GM19372 (cell line): ENCODE measurements at regions not wholly inside any gene's neighbourhood (a gene's known extent, or its start where the extent isn't known, plus 50 kb on each side); places are given as distances from the start of the nearest gene placed in this dataset.

Source experiments
- ATAC-seq: cut with Tn5 transposase; IDR thresholded peaks from one replicate; pipeline ENCODE4 v1.9.1; 2021; ENCODE audit warnings: mild to moderate bottlenecking, low read depth, moderate library complexity; ENCODE audit not compliant: unreplicated experiment

DNA sequence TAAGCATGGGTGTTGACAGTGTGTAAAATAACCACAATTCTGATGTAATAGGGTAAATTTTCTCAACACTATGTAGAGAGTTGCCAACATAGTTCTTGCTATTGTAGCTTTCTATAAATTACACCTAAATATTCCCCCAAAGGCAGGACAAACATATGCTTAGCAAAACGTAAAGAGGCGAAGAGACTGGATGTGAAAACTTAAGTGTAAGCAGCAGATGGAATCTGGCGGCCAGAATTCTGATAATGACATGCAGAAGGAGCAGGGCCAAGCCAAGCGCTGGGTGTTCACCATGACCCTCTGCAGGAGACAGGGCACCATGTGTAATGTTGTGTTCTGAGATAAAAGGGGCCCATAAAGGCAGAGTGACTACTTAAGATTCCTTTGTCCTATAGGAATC is 105.2 kb upstream of the ZNF521 start:
- ATAC-seq = no peak

DNA sequence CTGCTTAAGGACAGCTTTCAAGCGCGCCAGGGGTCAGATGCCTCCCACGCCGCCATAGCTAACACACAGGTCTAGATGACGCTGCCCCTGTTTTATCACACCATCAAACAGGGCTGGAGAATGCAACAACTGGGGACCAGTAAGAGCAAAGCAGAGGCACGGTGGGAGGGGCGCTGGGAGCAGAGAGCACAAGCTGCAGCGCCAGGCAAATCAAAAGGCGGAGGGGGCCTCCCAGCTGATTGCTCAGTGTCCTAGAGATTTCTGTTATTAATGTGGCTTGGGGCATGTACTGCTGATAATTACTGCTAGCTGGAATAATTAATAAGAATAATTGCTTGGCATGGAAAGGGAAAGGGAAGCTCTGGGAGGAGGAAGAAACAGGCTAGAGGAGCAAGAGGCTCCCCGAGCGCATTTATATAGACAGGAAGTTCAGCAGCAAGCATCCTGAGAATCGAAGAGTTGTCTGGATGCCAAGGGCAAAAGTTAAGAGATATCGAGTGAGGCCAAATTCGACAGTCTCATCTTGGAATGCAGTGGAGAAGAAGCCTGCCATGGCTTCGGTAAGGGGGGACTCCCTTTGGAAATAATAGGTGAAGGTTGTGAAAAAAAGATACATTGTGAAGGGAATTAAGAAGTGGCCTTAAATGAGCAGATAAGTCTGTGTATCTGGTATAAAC is 104.5 kb upstream of the ZNF521 start:
- no peak for ATAC-seq

DNA sequence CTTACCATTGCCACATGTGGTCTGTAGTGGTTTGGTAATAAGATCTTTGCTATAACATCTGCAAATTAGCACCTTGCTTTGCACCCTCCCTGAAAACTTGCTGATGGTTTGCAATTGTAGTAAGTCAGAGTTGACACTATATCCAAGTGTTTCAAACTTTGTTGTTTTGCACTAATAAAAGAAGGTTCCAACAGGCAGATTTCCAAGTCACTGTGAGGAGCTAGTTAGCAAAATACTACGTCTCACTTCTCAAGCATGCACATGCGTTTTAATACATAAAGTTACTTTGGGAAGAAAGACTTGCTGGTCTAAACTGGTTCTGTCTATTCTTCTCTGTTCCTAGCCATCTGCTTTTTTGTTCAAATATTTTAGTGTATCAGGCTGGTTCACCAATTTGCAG is 103.7 kb upstream of the ZNF521 start:
- ATAC-seq = no peak

DNA sequence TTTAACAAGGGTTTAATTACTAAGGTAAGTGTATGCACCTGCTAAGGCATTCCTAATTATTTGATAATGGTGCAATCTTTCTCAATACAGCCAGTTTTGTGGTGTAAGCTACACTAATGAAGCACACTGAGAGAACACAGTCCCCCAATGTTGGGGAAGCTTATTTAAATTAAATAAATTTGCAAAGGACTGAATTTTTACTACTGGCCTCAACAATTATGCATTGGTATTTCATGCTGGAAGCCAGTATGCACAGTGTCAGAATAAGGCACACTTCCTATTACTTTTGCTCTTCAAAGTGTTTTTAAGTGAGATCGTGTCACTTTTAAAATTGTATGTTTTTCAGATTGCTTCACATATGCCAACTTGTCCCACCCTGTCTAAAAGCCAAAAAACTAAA is 103.2 kb upstream of the ZNF521 start:
- no peak for ATAC-seq

DNA sequence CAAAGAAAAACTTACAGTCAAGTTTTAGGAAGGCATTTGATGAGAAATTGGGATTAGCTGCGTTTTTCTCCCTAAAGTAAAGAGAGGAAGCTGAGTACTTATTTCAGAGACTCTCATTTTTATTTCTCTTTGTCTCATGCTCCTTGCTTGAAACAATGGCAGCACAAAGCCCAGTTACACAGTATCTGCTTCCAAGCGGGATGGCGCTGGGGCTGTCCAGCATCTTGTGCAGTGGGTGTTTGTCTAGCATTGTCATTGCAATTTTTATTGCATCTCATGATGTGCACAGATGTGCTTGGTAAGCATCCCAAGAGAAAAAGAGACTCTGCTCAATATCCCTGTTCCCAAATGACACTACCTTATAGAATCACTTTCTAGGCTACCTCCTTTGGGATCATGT is 102.8 kb upstream of the ZNF521 start:
- ATAC-seq = no peak

DNA sequence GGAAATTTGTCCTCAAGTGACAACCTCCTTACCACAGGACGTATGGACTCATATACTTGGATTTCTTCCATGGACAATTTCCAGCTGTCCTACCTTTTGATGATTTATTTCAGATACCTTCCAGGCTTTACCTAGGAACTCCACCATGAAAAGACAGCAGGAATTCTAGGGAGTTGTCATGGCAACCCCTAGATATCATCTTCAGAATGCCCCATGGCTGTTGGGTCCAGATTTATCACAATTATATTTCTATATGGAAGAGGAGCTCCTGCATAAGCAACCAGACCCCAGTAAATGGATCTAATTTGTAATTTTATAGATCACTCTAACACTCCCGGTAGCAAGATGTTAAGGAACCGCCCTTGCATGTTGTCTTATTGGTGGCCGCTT is 102.3 kb upstream of the ZNF521 start:
- no peak for ATAC-seq

DNA sequence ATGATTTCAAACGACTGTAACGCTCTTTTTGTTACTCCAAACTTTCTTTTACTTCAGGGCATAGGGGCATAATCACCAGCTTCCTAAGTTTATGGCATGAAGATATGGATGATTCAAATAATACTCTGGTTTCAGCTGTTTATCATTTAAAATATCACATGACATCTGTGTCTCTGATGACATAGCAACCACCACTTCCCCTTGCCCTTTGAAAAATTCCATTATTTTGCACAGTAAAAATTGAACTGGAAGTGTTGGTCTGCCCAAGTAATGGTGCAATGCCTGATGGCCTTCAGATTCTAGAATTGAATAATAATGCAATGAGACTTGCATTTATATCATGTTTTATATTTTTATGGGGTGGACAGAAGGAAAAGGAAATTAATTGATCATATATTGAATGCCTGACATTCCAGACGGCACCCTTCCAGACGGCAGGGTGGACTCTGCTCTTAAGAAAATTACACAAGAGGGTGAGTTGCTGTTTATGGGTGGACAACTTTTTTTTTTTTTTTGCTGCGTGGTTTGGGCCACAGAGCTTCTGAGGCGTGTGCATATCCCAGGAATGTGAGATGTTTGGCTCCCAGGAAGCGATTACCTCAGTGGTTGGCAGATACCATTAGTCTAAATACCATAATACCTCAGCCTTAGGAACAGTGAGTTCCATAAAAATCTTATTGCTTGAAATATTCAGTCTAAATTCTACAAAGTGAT is 101.7 kb upstream of the ZNF521 start:
- ATAC-seq = no peak

DNA sequence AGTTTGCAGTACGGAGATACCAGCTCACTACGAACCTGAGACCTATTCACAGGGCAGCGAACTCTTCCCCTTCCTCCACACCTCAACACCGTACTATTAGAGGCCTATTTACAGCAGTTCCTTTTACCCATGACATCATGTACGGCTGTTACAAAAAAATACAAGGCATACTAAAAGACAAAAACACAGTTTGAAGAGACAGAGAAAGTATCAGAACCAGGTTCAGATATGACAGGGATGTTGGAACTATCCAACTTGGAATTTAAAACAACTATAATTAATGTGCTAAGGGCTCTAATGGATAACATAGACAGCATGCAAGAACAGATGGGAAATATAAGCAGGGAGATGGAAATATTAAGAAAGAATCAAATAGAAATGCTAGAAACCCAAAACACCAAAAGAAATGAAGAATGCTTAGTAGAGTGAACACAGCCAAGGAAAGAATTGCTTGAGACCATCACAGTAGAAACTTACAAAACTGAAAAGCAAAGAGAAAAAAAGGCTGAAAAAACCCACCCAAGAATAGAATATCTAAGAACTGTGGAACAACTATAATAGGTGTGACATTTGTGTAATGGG is 99.2 kb upstream of the ZNF521 start:
- no peak for ATAC-seq

DNA sequence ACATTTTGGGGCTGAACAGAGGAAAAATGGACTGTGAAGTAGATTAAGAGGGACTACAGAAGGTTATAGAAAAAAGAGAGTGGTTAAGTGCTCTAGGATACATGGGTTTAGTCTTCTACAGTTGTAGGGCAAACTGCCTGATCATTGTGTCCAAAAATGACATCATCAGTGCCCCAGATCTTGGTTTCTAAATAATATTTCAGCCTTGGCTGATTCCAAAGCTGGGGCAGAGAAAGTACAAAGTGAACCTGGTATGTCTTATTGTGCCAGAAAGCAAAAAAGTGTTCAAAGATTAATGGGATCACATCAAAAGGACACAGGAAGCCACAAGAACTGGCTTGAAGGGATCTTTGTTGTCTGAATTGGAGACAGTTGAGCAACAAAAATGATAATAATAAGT is 97.1 kb upstream of the ZNF521 start:
- no peak for ATAC-seq

DNA sequence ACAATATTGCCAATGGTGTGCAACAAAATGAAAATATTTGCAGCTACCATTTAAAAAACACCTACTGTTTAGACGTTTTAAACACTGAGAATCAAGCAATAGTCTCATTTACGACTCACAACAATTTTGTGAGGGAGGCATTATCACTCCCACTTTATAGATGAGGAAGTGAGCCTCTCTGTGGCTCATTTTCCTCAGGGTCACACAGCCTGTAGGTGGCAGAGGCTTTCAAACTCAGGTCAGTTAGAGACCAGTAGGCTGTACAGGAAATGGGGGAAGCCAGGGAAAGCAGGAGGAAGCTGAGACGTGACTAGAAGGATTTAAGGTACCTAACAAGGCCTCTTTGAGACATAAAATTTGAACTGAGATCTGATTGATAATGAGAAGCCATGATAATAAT is 95.0 kb upstream of the ZNF521 start:
- no peak for ATAC-seq

DNA sequence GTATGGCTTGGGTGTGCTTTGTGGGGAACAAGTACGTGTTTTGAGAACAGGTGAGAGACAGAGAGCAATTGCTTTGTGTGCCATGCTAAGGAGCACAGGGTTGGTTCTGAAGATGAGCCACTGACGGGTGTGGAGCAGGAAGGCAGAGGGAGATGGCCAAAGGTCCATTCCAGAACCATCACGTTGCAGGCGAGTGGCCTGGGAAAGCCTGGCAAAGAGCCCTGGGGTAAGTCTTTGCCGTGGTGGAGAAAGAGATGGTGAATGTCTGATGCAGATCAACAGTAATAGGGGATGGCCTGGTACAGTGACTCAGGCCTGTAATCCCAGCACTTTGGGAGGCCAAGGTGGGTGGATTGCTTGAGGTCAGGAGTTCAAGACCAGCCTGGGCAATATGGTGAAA is 93.5 kb upstream of the ZNF521 start:
- ATAC-seq = no peak

DNA sequence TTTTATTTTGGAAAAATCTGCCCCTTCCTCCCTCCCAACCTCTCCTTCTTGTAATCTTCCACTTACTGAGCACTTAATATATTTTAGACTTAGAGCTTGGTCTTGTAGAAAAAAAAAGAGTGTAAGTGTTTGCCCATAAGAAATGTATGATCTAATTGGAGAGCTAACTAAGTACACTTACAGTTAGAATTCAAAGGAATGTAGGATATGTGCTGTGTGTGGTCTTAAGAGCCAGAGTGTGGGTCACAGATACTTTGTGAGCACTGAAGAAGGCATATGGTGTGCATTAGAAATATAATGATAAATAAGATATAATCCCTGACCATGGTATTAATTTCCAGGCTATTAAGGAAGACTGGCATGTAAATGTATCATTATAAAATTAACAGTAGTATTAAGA is 91.8 kb upstream of the ZNF521 start:
- no peak for ATAC-seq

DNA sequence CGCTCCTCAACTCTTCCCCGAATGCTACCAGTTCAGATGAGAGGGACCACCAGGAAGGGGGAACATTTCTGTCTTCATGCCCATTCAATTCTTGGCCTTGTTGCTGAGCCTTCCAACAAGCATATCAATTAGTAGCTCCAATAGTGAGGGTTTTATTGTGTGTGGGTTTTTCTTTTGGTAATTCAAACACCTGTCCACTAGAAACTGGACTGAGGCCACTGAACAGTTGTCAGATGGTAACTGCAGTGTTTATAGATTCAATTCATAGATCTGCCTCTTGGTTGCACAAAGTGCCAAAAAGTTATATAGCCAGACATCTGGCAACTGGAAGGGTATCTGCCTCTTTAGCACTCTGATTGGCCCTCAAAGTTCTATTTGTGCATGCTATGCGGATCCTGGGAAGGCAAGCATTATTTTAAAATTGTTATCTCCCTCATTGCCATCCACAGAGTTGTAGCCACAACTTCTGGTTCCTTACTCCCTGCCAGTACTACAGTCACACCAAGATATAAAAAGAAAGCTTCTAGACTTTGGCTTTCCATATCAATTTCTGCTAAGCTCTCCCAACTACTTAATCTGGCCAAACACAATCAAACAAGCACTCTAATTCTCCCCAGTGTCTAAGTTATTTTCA is 83.3 kb upstream of the ZNF521 start:
- ATAC-seq = no peak

DNA sequence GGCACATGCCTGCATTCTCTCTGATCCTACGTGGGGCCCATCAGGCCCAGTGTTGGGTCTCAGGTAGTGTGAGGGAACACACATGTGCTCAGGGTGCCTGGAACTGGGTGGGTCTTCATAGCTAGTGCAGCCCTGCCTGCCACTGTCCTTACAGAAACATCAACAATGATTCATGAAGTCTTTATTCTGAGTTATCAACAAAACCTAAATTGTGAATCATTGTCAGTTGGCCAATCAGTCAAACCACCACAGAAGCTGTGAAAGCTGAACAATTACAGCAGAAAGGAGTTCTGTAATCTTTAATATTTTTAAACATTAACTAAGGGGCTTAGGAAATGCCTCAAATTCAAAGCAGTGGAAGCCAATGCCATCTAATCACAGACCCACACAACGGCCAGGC is 82.8 kb upstream of the ZNF521 start:
- no peak for ATAC-seq

DNA sequence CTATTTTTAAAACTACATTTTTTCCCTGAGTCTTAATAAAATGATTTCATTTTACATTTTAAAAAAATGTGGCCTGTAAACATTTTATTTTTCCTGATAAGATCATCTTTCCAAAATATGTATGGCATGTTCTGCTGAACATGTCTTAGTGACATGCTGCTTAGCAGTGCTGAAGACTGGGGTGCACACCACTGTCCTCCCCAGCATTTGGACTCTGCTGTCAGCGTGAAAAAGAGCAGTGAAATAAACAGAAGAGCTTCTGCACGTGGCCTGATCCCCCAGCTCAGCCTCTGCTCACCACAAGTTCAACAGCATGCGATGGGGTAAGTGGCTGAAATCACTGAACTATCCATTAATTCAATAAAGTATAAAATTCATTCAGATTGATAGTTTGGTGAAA is 81.6 kb upstream of the ZNF521 start:
- no peak for ATAC-seq

DNA sequence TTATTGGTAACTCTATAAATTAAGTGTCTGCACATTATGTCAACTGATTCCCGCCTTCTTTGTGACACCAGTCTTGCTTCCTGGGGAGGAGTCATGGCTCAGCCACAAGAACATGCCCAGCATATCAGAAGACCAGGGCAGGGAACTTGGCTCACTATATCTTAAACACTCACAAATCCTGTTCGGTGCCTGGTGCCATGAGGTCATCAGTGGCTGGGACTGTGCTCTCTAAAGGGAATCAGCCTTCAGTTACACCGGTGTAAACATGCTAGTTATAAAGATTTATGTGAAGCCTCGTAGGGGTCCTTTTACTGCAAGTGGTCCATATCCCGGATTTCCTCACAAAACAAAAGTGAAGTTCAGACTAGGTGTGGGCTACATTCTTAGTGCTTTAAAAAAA is 73.1 kb upstream of the ZNF521 start:
- ATAC-seq = no peak

DNA sequence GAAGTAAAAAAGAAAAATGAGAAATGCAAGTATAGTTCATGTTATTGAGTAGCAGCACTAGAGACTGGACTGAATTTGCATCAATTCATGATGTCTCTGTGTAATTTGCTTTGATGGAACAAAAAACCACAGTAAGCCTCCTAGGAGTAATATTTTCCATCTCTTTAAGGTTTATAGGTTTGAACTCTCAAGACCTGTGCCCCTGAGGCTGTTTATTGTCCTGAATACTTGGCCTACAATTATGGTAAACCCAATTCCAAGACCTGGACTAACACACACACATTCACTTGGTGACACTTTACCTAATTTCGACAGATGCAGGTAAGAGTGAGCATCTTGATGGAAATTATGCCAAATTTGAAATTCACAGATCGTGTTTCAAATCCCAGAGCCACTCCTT is 71.8 kb upstream of the ZNF521 start:
- no peak for ATAC-seq

DNA sequence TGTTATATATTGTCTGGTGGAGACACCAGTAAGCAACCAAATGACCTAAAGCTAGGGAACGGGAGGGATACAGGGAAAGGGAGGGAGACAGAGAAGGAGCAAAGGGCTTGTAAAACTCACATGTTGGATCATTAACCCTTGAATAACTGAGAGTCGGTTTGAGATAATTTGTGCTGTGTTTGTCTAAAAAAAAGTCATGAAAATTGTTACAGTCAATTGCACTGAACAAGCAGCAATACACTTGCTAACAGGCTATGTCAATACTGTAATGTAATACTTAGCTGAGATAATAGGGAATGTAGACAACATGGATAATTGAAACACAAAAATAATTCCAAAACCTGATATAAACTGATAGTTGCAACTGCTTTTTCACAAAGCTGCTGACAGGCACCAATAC is 71.3 kb upstream of the ZNF521 start:
- ATAC-seq = no peak

DNA sequence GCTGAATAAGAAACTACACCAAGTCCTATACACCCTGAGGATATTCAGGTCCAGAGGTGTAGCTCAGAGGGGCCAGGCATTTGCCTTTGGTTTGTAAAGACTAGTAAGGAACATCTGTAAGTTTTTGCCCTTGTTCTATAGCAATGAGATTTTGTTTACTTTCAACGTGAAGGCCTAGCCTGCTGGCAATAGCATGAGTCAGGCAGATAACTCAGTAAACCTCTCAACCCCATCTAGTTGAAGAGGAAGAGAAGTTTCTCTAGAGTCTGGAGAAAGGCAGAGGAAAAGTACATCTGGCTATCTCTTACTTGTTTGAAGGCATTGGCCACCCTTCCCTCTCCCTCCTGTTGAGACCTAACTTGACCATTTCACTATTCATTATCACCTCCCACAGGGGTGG is 70.3 kb upstream of the ZNF521 start:
- no peak for ATAC-seq

DNA sequence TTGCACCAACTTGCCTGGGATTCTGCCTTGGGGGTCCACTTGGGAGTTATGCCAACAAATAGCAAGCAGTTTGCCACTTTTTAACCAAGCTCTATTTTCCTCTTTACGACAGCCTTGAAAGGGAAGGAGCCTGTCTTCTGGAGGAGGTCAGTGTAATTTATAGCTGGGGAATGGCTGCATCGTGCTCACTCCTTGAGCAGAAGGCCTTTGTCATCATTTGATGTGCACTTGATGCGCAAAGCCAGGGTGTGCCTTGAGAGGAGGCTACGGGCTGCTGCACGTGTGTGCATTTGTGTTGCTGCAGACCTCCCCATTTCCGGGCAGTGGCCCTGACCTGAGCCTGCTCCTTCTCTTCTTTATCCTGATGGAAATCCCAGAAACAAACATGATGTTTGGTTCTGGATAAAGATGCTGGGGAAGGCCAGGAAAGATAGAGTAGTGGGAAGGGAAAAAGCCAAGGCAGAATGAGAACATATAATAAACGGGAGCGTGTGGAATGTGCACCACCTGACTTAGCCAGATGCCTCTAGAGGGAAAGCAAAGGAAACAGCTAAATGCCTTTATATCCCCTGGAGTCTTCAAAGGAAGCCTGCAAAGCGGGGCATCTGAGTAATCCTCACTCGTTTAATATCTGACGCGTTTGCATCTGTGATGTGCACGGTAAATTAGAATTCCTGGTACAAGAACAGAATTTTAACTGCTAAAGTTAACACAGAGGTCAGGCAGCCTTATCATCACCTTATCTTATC is 68.3 kb upstream of the ZNF521 start:
- ATAC-seq = no peak

DNA sequence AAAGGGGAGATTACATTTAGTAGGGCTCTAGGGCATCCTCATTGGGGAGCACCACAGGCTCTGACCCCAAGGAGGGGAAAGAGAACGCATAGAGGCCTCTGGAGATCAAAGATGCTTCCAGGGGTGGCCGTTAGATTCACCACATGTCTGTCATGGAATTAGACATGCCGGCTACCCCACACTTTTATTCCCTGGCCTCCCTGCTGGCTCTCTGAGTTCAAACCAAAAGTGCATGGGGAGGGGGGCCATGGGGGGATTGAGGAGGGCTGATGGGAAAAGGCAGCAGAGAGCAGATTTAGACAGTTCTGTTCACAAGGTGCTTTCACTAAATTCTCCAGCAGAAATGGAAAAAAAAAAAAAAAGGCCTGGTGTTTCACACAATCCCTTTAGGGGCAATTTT is 64.4 kb upstream of the ZNF521 start:
- ATAC-seq = no peak
